ENCODE measurements at regions not wholly inside any gene's neighbourhood (a gene's known extent, or its start where the extent isn't known, plus 50 kb on each side); places are given as distances from the start of the nearest gene placed in this dataset.

DNA sequence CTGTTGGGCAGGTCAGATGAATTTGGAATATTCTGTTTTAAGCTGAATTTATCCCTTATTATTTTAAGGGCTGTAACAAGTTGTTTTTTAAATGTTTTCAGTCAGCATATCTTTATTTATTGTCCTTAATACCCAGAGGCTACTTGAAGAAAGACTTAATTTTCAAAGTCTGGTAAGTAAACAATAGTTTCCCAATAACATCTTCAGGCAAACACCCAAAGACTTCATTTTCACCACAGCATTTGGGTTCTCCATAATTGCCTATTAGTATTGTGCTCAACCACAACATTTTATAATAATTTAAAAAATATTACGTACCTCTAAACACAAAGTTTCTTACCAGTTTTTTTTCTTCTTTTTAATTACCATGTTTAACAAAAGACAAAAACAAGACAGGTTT is 60.0 kb upstream of the MKLN1 start:
- intact Hi-C loops (cut with DNase I): no loop called here
- Histone ChIP-seq H3K9me3 (no peaks in the 10 kb centered on the region), H3K4me1 (no peaks in the 10 kb centered on the region), H3K27ac (no peak overlapping the region), H3K36me3 (no peaks in the 10 kb centered on the region), H3K4me3 (no peak overlapping the region), H3K27me3 (no peaks in the 10 kb centered on the region)
- DNase-seq: no peak
- TF ChIP-seq CTCF (IDR thresholded peaks at IDR 0.05): no peak
- no peak for ATAC-seq

GRCh38 chr7:131268906-131269305 is 58.8 kb upstream of the MKLN1 start:
- ATAC-seq (no peak), DNase-seq (no peak)
- Histone ChIP-seq H3K36me3 (no peaks in the 10 kb centered on the region), H3K27me3 (no peaks in the 10 kb centered on the region), H3K4me1 (no peaks in the 10 kb centered on the region), H3K9me3 (no peaks in the 10 kb centered on the region), H3K4me3 (no peak overlapping the region), H3K27ac (no peak overlapping the region)
- intact Hi-C loops (cut with DNase I): no loop called here
- TF ChIP-seq CTCF (IDR thresholded peaks at IDR 0.05): no peak

- no peak for DNase-seq
- no peak for ATAC-seq
- no peaks in the 10 kb centered on the region for H3K36me3 ChIP-seq
- no peaks in the 10 kb centered on the region for H3K27me3 ChIP-seq
- H3K27ac ChIP-seq: no peak overlapping the region
- intact Hi-C loops (cut with DNase I): no loop called here
- TF ChIP-seq CTCF (IDR thresholded peaks at IDR 0.05): no peak
- no peak overlapping the region for H3K4me3 ChIP-seq
- H3K4me1 ChIP-seq: no peaks in the 10 kb centered on the region
- no peaks in the 10 kb centered on the region for H3K9me3 ChIP-seq
Observed at GRCh38 chr7:131272086-131272485, 55.6 kb upstream of the MKLN1 start.

DNA sequence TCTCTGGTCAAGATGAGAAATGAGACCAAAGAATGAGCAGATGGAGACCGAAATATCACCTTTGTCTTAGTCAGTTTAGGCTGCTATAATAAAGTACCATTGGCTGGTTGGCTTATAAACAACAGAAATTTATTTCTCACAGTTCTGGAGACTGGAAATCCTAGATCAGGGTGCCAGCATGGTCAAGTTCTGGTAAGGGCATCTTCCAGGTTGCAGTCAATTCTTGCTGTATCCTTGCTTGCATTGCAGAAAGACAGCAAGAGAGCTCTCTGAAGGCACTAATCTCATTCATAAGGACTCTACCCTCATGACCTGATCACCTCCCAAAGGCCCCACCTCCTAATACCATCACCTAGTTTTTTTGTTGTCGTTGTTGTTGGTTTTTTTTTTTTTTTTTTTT is 52.7 kb upstream of the MKLN1 start:
- no peak for DNase-seq
- Histone ChIP-seq H3K27me3 (no peaks in the 10 kb centered on the region), H3K27ac (no peak overlapping the region), H3K4me3 (no peak overlapping the region), H3K36me3 (no peaks in the 10 kb centered on the region), H3K9me3 (no peaks in the 10 kb centered on the region), H3K4me1 (no peaks in the 10 kb centered on the region)
- intact Hi-C loops (cut with DNase I): no loop called here
- ATAC-seq: no peak
- TF ChIP-seq CTCF (IDR thresholded peaks at IDR 0.05): no peak

- H3K36me3 ChIP-seq: no peaks in the 10 kb centered on the region
- no peak for ATAC-seq
- no peaks in the 10 kb centered on the region for H3K4me1 ChIP-seq
- no peaks in the 10 kb centered on the region for H3K27me3 ChIP-seq
- intact Hi-C loops (cut with DNase I): no loop called here
- no peaks in the 10 kb centered on the region for H3K9me3 ChIP-seq
- H3K27ac ChIP-seq: no peak overlapping the region
- no peak for DNase-seq
- H3K4me3 ChIP-seq: no peak overlapping the region
- no peak for TF ChIP-seq CTCF (IDR thresholded peaks at IDR 0.05)
Observed at GRCh38 chr7:131276190-131276589, 51.5 kb upstream of the MKLN1 start.

DNA sequence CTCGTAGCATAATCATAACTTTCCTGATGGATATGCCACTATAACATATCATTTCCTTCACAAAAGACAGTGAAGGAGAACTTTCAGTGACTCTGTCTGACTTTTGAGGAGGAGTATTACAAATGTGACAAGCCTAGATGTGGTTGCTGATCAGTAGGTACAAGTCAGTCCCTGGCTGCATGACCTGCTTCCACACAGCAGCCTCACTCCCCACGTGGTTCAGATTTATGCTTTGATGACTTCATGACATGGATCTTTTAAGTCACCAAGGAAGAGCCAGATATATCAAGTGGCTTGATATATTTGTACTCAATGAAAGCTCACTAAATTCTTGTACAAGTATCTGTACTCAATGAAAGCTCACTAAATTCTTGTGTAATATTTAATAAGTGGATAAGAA is 50.9 kb upstream of the MKLN1 start:
- intact Hi-C loops (cut with DNase I): no loop called here
- H3K9me3 ChIP-seq: no peaks in the 10 kb centered on the region
- TF ChIP-seq CTCF (IDR thresholded peaks at IDR 0.05): no peak
- ATAC-seq (no peak), DNase-seq (no peak)
- no peaks in the 10 kb centered on the region for H3K36me3 ChIP-seq
- H3K27ac ChIP-seq: no peak overlapping the region
- no peak overlapping the region for H3K4me3 ChIP-seq
- no peaks in the 10 kb centered on the region for H3K4me1 ChIP-seq
- H3K27me3 ChIP-seq: no peaks in the 10 kb centered on the region
